ENCODE measurements at regions not wholly inside any gene's neighbourhood (a gene's known extent, or its start where the extent isn't known, plus 50 kb on each side); places are given as distances from the start of the nearest gene placed in this dataset.

- TF ChIP-seq CTCF (IDR thresholded peaks at IDR 0.05): no peak
- no peak for TF ChIP-seq EZH2phosphoT487 (IDR thresholded peaks at IDR 0.05)
- TF ChIP-seq EZH2 (IDR thresholded peaks at IDR 0.05): no peak
These were observed 410.4 kb upstream of the ID2 start for GRCh38 chr2:8271461-8271860.
